ENCODE measurements at regions not wholly inside any gene's neighbourhood (a gene's known extent, or its start where the extent isn't known, plus 50 kb on each side); places are given as distances from the start of the nearest gene placed in this dataset.
A peak's percentile ranks its signal among the peaks of the same experiment; 100 is the strongest.

- Mint-ChIP-seq H3K27me3 (ENCODE audit: low read depth in 3 of 3) (peaks cover 0 to 3% (median 3%) of the 10 kb centered on the region in 3 donors), H3K4me1 (peaks cover 23 to 28% of the 10 kb centered on the region in 2 donors), H3K36me3 (no peaks in the 10 kb centered on the region), H3K9me3 (no peaks in the 10 kb centered on the region), H3K4me3 (peak overlapping the region; percentile 74 to 84 (median 79)), H3K27ac (peak overlapping the region in 5 of 6 donors; percentile 73 to 84 (median 78))
- DNase-seq: no peak
These were observed 394.3 kb downstream of the GADD45G start for GRCh38 chr9:89999176-89999533.

DNA sequence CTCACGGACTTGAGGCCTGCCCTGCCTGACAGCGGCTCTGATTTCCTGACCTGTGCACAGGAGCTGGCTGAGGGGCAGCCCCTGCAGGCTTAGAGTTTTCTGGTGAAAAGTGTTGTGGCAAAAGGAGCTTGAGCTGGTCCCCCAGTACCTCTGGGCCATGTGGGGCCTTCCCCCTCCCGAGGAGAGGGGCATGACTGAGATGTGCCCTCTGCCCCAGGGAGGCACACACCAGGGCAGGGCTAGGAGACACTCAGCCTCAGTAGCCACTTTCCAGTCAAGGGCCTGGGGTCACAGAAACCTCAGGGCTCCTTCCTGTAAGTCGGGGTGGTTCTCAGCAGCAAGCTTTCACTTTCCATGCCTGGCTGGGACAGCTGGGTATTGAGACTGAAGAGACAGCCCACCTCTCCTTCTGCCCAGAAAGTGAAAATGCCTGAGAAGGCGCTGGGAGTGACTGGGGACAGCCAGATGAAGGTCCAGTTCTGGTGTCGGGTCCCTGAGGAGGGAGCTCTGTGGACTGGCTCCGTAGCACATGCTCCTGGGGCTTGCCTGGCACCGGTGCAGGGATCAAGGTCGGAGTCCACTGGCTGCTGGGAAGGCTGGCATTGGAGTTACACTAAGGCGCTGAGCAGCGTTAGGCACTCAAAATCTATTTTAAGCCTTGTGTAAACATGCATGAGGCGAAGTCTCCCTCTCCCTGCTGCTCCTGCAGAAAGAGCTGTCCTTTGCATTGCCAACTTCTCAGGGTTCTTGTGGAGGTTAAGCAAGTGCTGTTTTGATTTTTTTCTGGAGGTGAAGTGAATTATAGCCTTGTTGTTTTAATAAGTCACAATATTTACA, 394.9 kb downstream of the GADD45G start:
- no peaks in the 10 kb centered on the region for H3K9me3 Mint-ChIP-seq
- peak overlapping the region; percentile 74 to 84 (median 79) for H3K4me3 Mint-ChIP-seq
- peak; percentile 50 to 67 (median 56) for DNase-seq
- H3K36me3 Mint-ChIP-seq: no peaks in the 10 kb centered on the region
- H3K27ac Mint-ChIP-seq: peak overlapping the region; percentile 68 to 84 (median 76)
- peaks cover 23 to 28% of the 10 kb centered on the region in 2 donors for H3K4me1 Mint-ChIP-seq
- H3K27me3 Mint-ChIP-seq (ENCODE audit: low read depth in 3 of 3): peaks cover 0 to 3% (median 3%) of the 10 kb centered on the region in 3 donors

DNA sequence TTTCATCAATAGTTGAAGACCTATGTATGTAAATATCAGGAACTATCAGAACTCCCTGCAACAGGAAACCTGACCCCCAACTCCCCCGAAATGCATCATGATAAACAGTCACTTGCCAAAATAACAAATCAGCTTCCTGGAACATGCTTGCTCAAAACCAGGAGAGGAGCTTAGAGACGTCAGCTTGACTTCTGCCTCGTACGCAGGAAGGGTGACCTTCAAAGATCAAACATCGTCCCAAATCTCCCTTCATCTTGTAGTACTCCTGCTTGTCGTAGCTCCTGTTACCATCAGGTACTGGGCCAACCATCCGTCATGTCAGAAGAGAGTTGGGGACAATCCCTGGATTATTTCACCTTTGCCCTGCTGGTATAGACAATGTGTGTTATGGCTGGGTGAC, 396.1 kb downstream of the GADD45G start:
- DNase-seq: no peak
- Mint-ChIP-seq H3K4me1 (peaks cover 23 to 28% of the 10 kb centered on the region in 2 donors), H3K27ac (peak overlapping the region in 4 of 6 donors; percentile 19 to 73 (median 56)), H3K27me3 (ENCODE audit: low read depth in 3 of 3) (peaks cover 0 to 3% (median 3%) of the 10 kb centered on the region in 3 donors), H3K36me3 (no peaks in the 10 kb centered on the region), H3K4me3 (peak overlapping the region in 3 of 5 donors; percentile 41 to 79 (median 49)), H3K9me3 (no peaks in the 10 kb centered on the region)

GRCh38 chr9:90001747-90002146, 396.9 kb downstream of the GADD45G start:
- peak overlapping the region in 1 of 6 donors; percentile 40 for H3K27ac Mint-ChIP-seq
- H3K4me1 Mint-ChIP-seq: peaks cover 23 to 28% of the 10 kb centered on the region in 2 donors
- no peaks in the 10 kb centered on the region for H3K36me3 Mint-ChIP-seq
- H3K9me3 Mint-ChIP-seq: no peaks in the 10 kb centered on the region
- H3K4me3 Mint-ChIP-seq: no peak overlapping the region
- no peak for DNase-seq
- peaks cover 0 to 5% (median 1%) of the 10 kb centered on the region in 3 donors for H3K27me3 Mint-ChIP-seq (ENCODE audit: low read depth in 3 of 3)

GRCh38 chr9:90002397-90003271, 397.8 kb downstream of the GADD45G start:
- Mint-ChIP-seq H3K4me3 (no peak overlapping the region), H3K9me3 (no peaks in the 10 kb centered on the region), H3K27me3 (ENCODE audit: low read depth in 3 of 3) (peaks cover 1 to 5% (median 2%) of the 10 kb centered on the region in 3 donors), H3K36me3 (no peaks in the 10 kb centered on the region), H3K27ac (no peak overlapping the region), H3K4me1 (peaks cover 23 to 28% of the 10 kb centered on the region in 2 donors)
- no peak for DNase-seq

- Mint-ChIP-seq H3K27me3 (ENCODE audit: low read depth in 3 of 3) (peaks cover 1 to 5% (median 5%) of the 10 kb centered on the region in 3 donors), H3K36me3 (no peaks in the 10 kb centered on the region), H3K27ac (no peak overlapping the region), H3K9me3 (no peaks in the 10 kb centered on the region), H3K4me3 (no peak overlapping the region), H3K4me1 (peaks cover 4 to 8% of the 10 kb centered on the region in 2 donors)
- no peak for DNase-seq
These were observed 400.6 kb downstream of the GADD45G start for GRCh38 chr9:90005388-90005787.

DNA sequence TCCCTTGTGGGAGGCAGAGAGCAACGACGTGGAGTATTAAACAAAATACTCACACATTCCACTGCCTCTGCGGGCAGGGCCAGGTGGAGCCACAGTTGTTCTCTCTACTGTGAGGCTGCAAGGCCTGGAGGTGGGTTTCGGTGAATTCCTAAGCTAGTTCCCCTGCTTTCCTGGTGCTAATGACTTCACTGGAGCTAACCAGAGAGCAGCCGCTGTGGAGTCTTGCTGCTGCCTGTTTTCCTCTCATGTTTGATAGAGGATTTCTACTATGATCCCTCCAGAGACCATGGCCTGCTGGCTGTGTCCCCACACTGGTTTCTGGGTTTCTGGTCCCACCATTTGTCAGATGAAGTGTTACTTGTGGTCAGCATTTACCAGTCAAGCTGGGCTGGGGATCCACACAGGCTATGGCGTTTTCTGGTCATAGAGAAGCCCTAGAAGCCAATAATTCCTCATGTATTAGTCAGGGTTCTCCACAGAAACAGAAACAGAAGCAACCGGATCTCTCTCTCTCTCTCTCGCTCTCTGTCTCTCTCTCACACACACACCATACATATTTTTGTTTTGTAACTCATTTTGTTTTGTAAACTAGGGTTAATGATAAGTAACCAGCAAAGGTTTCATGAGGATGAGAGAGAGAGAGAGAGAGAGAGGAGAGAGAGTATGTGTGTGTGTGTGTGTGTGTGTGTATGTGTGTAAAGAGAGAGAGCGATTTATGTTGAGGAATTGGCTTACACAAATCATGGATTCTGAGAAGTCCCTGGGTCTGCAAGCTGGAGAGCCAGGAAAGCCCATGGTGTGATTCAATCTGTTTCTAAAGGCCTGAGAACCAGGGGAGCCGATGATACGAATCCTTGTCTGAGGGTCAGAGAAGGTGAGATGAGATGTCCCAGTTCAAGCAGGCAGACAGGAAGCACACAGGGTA, 403.0 kb downstream of the GADD45G start:
- Mint-ChIP-seq H3K36me3 (no peaks in the 10 kb centered on the region), H3K4me3 (no peak overlapping the region), H3K4me1 (no peaks in the 10 kb centered on the region), H3K27ac (no peak overlapping the region), H3K27me3 (ENCODE audit: low read depth in 3 of 3) (peaks cover 0 to 8% (median 5%) of the 10 kb centered on the region in 3 donors), H3K9me3 (no peaks in the 10 kb centered on the region)
- no peak for DNase-seq

- H3K27ac Mint-ChIP-seq: no peak overlapping the region
- no peaks in the 10 kb centered on the region for H3K36me3 Mint-ChIP-seq
- no peak for DNase-seq
- peaks cover 0 to 11% (median 5%) of the 10 kb centered on the region in 3 donors for H3K27me3 Mint-ChIP-seq (ENCODE audit: low read depth in 3 of 3)
- no peaks in the 10 kb centered on the region for H3K9me3 Mint-ChIP-seq
- no peaks in the 10 kb centered on the region for H3K4me1 Mint-ChIP-seq
- no peak overlapping the region for H3K4me3 Mint-ChIP-seq
These were observed 404.6 kb downstream of the GADD45G start for GRCh38 chr9:90009447-90009846.

- Mint-ChIP-seq H3K9me3 (no peaks in the 10 kb centered on the region), H3K27ac (no peak overlapping the region), H3K36me3 (no peaks in the 10 kb centered on the region), H3K4me1 (no peaks in the 10 kb centered on the region), H3K4me3 (no peak overlapping the region), H3K27me3 (ENCODE audit: low read depth in 3 of 3) (peaks cover 0 to 11% (median 5%) of the 10 kb centered on the region in 3 donors)
- DNase-seq: no peak
These were observed 406.0 kb downstream of the GADD45G start for GRCh38 chr9:90010793-90011192.

- no peak overlapping the region for H3K27ac Mint-ChIP-seq
- no peaks in the 10 kb centered on the region for H3K36me3 Mint-ChIP-seq
- peaks cover 0 to under 1% of the 10 kb centered on the region in 2 donors for H3K4me1 Mint-ChIP-seq
- peaks cover 4 to 9% (median 7%) of the 10 kb centered on the region in 3 donors for H3K27me3 Mint-ChIP-seq (ENCODE audit: low read depth in 3 of 3)
- no peak for DNase-seq
- H3K4me3 Mint-ChIP-seq: no peak overlapping the region
- no peaks in the 10 kb centered on the region for H3K9me3 Mint-ChIP-seq
These were observed 408.1 kb downstream of the GADD45G start for GRCh38 chr9:90012949-90013348.

- H3K27ac Mint-ChIP-seq: no peak overlapping the region
These were observed 409.0 kb downstream of the GADD45G start for GRCh38 chr9:90013778-90014177.

GRCh38 chr9:90014421-90014820, 409.6 kb downstream of the GADD45G start:
- no peaks in the 10 kb centered on the region for H3K36me3 Mint-ChIP-seq
- peaks cover 3 to 11% of the 10 kb centered on the region in 2 donors for H3K4me1 Mint-ChIP-seq
- no peak for DNase-seq
- no peak overlapping the region for H3K4me3 Mint-ChIP-seq
- H3K27ac Mint-ChIP-seq: no peak overlapping the region
- H3K9me3 Mint-ChIP-seq: no peaks in the 10 kb centered on the region
- H3K27me3 Mint-ChIP-seq (ENCODE audit: low read depth in 3 of 3): peaks cover 8 to 10% (median 9%) of the 10 kb centered on the region in 3 donors

More at GRCh38 chr9:90013778-90014177, 409.0 kb downstream of the GADD45G start:
- DNase-seq: no peak
- peaks cover 7 to 10% (median 9%) of the 10 kb centered on the region in 3 donors for H3K27me3 Mint-ChIP-seq (ENCODE audit: low read depth in 3 of 3)
- H3K36me3 Mint-ChIP-seq: no peaks in the 10 kb centered on the region
- no peak overlapping the region for H3K4me3 Mint-ChIP-seq
- peaks cover 3 to 8% of the 10 kb centered on the region in 2 donors for H3K4me1 Mint-ChIP-seq
- no peaks in the 10 kb centered on the region for H3K9me3 Mint-ChIP-seq

GRCh38 chr9:90016272-90016671, 411.5 kb downstream of the GADD45G start:
- no peak for DNase-seq
- Mint-ChIP-seq H3K36me3 (peaks cover 0 to 4% (median under 1%) of the 10 kb centered on the region in 3 donors), H3K4me3 (no peak overlapping the region), H3K9me3 (no peaks in the 10 kb centered on the region), H3K4me1 (peaks cover 3 to 11% of the 10 kb centered on the region in 2 donors), H3K27ac (no peak overlapping the region), H3K27me3 (ENCODE audit: low read depth in 3 of 3) (peaks cover 8 to 10% (median 8%) of the 10 kb centered on the region in 3 donors)
